ENCODE measurements at regions not wholly inside any gene's neighbourhood (a gene's known extent, or its start where the extent isn't known, plus 50 kb on each side); places are given as distances from the start of the nearest gene placed in this dataset.

DNA sequence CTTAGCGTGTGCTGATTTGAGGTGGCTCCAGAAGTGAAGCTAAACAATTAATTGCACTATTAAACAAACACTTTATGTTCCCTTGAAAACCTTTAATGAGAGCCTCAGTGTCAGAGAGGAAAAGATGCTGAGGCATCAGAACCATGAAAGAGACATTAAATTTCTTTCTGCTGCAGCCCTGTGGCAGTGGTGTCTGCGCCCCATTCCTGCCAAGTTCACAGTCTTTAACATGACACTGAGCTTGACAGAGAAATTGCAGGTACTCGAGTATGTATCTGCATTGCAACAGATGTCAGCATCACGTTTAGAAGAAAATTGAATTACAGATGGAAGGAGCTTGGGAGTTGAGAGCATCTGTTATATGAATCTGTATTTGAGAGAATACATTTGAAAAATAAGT is 111.3 kb upstream of the CREB1 start:
- intact Hi-C loops (cut with micrococcal nuclease): no loop called here
- ATAC-seq: no peak
- Mint-ChIP-seq H3K4me1 (ENCODE audit: low read depth) (no peaks in the 10 kb centered on the region), H3K4me3 (no peak overlapping the region), H3K27me3 (peaks cover 7% of the 10 kb centered on the region), H3K36me3 (ENCODE audit: low read depth) (no peaks in the 10 kb centered on the region), H3K27ac (no peak overlapping the region), H3K9me3 (no peaks in the 10 kb centered on the region)
- TF ChIP-seq, protein P1, sequence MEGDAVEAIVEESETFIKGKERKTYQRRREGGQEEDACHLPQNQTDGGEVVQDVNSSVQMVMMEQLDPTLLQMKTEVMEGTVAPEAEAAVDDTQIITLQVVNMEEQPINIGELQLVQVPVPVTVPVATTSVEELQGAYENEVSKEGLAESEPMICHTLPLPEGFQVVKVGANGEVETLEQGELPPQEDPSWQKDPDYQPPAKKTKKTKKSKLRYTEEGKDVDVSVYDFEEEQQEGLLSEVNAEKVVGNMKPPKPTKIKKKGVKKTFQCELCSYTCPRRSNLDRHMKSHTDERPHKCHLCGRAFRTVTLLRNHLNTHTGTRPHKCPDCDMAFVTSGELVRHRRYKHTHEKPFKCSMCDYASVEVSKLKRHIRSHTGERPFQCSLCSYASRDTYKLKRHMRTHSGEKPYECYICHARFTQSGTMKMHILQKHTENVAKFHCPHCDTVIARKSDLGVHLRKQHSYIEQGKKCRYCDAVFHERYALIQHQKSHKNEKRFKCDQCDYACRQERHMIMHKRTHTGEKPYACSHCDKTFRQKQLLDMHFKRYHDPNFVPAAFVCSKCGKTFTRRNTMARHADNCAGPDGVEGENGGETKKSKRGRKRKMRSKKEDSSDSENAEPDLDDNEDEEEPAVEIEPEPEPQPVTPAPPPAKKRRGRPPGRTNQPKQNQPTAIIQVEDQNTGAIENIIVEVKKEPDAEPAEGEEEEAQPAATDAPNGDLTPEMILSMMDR (IDR thresholded peaks at IDR 0.05): no peak
- DNase-seq: no peak
- ChIA-PET CTCF (no interaction called here), POLR2A (no interaction called here)

DNA sequence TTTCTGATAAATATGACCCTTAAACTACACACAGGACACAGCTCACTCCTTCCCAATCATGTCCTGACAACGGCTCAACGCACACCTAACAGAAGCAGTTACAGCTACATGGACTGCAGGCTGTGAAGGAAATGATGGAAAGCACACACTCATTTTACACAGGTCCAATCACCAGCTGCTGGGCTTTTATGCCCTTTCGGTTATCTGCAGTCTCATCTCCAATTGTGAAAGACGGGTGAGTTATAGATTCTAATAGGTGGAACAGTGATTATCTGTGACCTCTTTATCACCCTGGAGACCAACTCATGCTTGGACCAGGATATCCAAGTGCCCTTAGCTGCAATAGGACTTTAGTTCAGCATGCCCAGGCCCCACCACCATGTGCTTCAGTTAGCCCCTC is 110.4 kb upstream of the CREB1 start:
- Mint-ChIP-seq H3K27me3 (peaks cover 7% of the 10 kb centered on the region), H3K27ac (no peak overlapping the region), H3K36me3 (ENCODE audit: low read depth) (no peaks in the 10 kb centered on the region), H3K9me3 (peaks cover 4% of the 10 kb centered on the region), H3K4me3 (no peak overlapping the region), H3K4me1 (ENCODE audit: low read depth) (peaks cover 6% of the 10 kb centered on the region)
- intact Hi-C loops (cut with micrococcal nuclease): no loop called here
- TF ChIP-seq, protein P1 (IDR thresholded peaks at IDR 0.05): no peak
- ChIA-PET CTCF (interaction anchor here (1.1 kb wide), 1 partner anchor 15 kb away, joined by 3 read pairs; no protein-coding TSS in a partner anchor), POLR2A (no interaction called here)
- ATAC-seq (no peak), DNase-seq (no peak)

DNA sequence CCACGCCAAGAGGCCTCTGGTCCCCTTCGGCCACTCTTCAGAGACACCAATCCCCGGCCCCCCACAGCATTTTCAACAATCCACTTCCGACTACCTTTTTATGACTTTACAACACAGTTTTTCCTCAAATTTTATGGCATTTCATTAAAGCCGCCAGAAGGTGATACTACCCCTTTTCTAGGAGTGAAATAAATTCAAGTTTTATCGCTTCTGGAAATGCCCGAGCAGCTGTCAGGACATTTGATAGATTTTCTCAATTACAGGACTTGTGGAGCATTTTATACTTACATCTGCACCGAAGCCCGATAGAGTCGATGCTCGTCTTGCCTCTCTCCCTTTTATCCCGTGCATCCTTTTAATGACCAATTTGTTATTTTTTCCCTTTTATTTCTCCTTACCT is 108.1 kb upstream of the CREB1 start:
- ATAC-seq: no peak
- no peak overlapping the region for H3K4me3 Mint-ChIP-seq
- TF ChIP-seq, protein P1 (IDR thresholded peaks at IDR 0.05): no peak
- no peak overlapping the region for H3K27ac Mint-ChIP-seq
- CTCF ChIA-PET: no interaction called here
- H3K27me3 Mint-ChIP-seq: peaks cover 2% of the 10 kb centered on the region
- peaks cover 6% of the 10 kb centered on the region for H3K4me1 Mint-ChIP-seq (ENCODE audit: low read depth)
- no peak for DNase-seq
- intact Hi-C loops (cut with micrococcal nuclease): no loop called here
- H3K36me3 Mint-ChIP-seq (ENCODE audit: low read depth): no peaks in the 10 kb centered on the region
- POLR2A ChIA-PET: no interaction called here
- H3K9me3 Mint-ChIP-seq: peaks cover 4% of the 10 kb centered on the region

DNA sequence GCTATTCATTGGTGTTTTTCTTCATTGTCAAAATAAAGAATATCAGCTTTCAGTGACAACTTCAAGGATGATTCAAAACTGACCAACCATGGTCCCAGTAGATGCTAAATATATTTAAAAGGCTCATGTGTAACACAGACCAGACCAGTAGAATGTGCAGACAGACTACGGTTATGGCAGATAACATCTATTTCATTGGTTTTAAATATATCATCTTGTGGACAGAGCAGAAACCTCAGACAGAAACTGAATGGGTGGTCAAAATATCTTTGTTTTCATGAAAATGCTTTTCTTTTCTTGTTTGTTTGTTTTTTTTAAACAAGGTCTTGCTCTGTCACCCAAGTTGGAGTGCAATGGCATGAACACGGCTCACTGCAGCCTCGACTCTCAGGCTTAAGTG is 107.4 kb upstream of the CREB1 start:
- ChIA-PET POLR2A (no interaction called here), CTCF (no interaction called here)
- Mint-ChIP-seq H3K9me3 (peaks cover 4% of the 10 kb centered on the region), H3K4me3 (no peak overlapping the region), H3K4me1 (ENCODE audit: low read depth) (peaks cover 6% of the 10 kb centered on the region), H3K27me3 (peaks cover 2% of the 10 kb centered on the region), H3K27ac (no peak overlapping the region), H3K36me3 (ENCODE audit: low read depth) (no peaks in the 10 kb centered on the region)
- ATAC-seq: no peak
- TF ChIP-seq, protein P1 (IDR thresholded peaks at IDR 0.05): no peak
- intact Hi-C loops (cut with micrococcal nuclease): no loop called here
- no peak for DNase-seq

DNA sequence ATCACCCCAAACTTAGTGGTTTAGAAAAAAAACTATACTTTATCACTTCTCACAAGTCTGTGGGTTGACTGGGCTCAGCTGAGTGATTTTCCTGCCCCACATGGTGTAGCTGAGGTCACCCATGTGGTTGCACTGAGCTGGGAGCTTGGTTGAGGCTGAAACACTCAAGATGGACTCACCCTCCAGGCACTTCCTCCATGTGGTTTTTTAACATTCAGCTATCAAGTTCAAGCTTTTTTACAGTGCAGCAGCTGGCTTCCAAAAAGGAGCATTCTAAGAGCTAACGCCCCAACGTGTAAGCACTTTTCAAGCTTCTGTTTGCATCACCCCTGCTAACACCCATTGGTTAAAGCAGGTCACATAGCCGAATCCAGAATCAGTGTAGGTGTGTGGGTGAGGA is 105.9 kb upstream of the CREB1 start:
- Mint-ChIP-seq H3K27me3 (peaks cover 2% of the 10 kb centered on the region), H3K9me3 (peaks cover 4% of the 10 kb centered on the region), H3K4me1 (ENCODE audit: low read depth) (peaks cover 6% of the 10 kb centered on the region), H3K36me3 (ENCODE audit: low read depth) (no peaks in the 10 kb centered on the region), H3K4me3 (no peak overlapping the region), H3K27ac (no peak overlapping the region)
- TF ChIP-seq, protein P1 (IDR thresholded peaks at IDR 0.05): no peak
- DNase-seq (peak; percentile 61), ATAC-seq (peak; percentile 86)
- ChIA-PET CTCF (interaction anchor here (1.0 to 1.3 kb wide), 3 partner anchors 9 to 50 kb away, joined by 3 to 6 read pairs (median 3); no protein-coding TSS in a partner anchor), POLR2A (interaction anchor here (1.0 kb wide), 1 partner anchor 33 kb away, joined by 4 read pairs; no protein-coding TSS in a partner anchor)
- intact Hi-C loops (cut with micrococcal nuclease): no loop called here

All from activated CD8-positive, alpha-beta T cell treated with anti-CD3 and anti-CD28 coated beads for 36 hours (primary cell).